ENCODE measurements at regions not wholly inside any gene's neighbourhood (a gene's known extent, or its start where the extent isn't known, plus 50 kb on each side); places are given as distances from the start of the nearest gene placed in this dataset.

DNA sequence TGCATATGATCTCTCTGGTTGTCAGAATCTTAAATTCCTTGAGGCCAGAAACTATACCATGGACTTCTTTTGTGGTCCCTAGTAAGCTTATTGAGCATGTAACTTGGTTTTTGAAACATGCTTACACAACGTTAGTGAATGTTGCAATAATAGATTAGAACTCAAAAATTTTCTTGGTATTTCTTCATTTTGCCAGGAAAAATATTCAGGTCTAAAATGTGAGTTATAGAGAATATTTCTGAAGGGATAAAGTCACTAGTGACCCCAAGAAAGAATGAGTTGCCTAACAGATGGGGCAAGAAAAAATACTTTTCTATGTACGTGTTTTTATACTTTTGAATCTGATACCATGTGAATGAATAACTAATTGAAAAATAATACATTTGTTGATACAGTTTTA is 195.4 kb downstream of the TFAP2A start:
- TF ChIP-seq EZH2 (IDR thresholded peaks at IDR 0.05; ENCODE audit: borderline replicate concordance, low read length), result no peak
- TF ChIP-seq, protein P1, sequence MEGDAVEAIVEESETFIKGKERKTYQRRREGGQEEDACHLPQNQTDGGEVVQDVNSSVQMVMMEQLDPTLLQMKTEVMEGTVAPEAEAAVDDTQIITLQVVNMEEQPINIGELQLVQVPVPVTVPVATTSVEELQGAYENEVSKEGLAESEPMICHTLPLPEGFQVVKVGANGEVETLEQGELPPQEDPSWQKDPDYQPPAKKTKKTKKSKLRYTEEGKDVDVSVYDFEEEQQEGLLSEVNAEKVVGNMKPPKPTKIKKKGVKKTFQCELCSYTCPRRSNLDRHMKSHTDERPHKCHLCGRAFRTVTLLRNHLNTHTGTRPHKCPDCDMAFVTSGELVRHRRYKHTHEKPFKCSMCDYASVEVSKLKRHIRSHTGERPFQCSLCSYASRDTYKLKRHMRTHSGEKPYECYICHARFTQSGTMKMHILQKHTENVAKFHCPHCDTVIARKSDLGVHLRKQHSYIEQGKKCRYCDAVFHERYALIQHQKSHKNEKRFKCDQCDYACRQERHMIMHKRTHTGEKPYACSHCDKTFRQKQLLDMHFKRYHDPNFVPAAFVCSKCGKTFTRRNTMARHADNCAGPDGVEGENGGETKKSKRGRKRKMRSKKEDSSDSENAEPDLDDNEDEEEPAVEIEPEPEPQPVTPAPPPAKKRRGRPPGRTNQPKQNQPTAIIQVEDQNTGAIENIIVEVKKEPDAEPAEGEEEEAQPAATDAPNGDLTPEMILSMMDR (conservative IDR thresholded peaks at IDR 0.05 in 1 of 2, IDR thresholded peaks at IDR 0.05 in 1 of 2; ENCODE audit: extremely low read depth in 1 of 2, insufficient read depth in 1 of 2, low read depth in 1 of 2, low read length in 2 of 2), result no peak

Measured in mammary epithelial cell (primary cell).